ENCODE measurements at regions not wholly inside any gene's neighbourhood (a gene's known extent, or its start where the extent isn't known, plus 50 kb on each side); places are given as distances from the start of the nearest gene placed in this dataset.

DNA sequence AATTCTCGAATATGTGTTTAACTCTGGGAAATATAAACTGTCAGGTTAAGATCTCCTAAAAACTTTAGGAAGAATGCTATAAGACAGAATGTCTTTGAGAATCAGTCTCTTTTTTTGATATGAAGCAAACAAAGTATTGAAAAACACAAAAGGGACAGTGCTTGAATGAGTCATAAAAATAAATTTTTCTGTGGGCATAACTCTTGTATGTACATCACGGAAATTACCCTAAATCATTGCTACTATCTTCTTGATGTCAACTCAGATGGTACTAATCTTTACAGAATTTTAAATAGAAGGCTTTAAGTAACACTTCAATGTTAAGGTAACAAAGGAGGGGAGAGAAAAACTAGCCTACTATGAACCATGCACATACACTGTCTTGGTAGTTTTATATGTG, 244.0 kb upstream of the AMIGO2 start:
- ChIA-PET POLR2A (no interaction called here), CTCF (interaction anchor here (1.1 kb wide), 1 partner anchor 17 kb away, joined by 3 read pairs; no protein-coding TSS in a partner anchor)
- Mint-ChIP-seq H3K4me3 (no peak overlapping the region), H3K27ac (no peak overlapping the region), H3K9me3 (peaks cover 4% of the 10 kb centered on the region), H3K4me1 (ENCODE audit: low read depth) (peaks cover 23% of the 10 kb centered on the region), H3K27me3 (no peaks in the 10 kb centered on the region), H3K36me3 (no peaks in the 10 kb centered on the region)
- no peak for DNase-seq
- intact Hi-C loops (cut with micrococcal nuclease) = no loop called here

GRCh38 chr12:47321436-47321835, 241.7 kb upstream of the AMIGO2 start:
- H3K27me3 Mint-ChIP-seq = no peaks in the 10 kb centered on the region
- intact Hi-C loops (cut with micrococcal nuclease) = no loop called here
- no peaks in the 10 kb centered on the region for H3K36me3 Mint-ChIP-seq
- peaks cover 27% of the 10 kb centered on the region for H3K4me1 Mint-ChIP-seq (ENCODE audit: low read depth)
- ChIA-PET POLR2A (no interaction called here), CTCF (interaction anchor here (0.9 to 1.3 kb wide), 2 partner anchors 17 to 76 kb away, joined by 3 read pairs; no protein-coding TSS in a partner anchor)
- no peak for DNase-seq
- no peak overlapping the region for H3K27ac Mint-ChIP-seq
- no peaks in the 10 kb centered on the region for H3K9me3 Mint-ChIP-seq
- H3K4me3 Mint-ChIP-seq = no peak overlapping the region

DNA sequence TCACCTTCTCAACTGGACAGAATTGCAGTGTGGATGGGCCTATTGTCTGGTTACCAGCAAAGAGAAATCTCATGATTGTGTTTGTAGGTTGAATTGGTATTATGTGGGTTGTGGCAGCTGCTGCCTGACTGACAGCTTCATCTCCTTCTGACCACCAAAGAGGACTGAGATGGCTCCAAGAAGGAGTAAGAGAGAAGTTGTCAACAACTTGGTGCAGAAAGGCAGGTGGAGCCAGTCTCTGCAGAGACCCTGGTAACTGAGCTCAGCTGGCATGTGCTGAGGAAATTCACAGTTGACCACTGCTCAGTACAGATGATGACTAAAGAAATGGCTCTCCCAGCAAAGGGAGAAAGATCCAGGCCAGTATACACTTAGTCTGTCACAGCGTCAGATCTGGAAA, 240.0 kb upstream of the AMIGO2 start:
- CTCF ChIA-PET = interaction anchor here (0.6 to 1.7 kb wide), 3 partner anchors 14 to 249 kb away, joined by 3 to 6 read pairs (median 6); no protein-coding TSS in a partner anchor
- H3K9me3 Mint-ChIP-seq = no peaks in the 10 kb centered on the region
- DNase-seq = no peak
- H3K27me3 Mint-ChIP-seq = no peaks in the 10 kb centered on the region
- intact Hi-C loops (cut with micrococcal nuclease) = no loop called here
- H3K4me3 Mint-ChIP-seq = no peak overlapping the region
- no peak overlapping the region for H3K27ac Mint-ChIP-seq
- peaks cover 32% of the 10 kb centered on the region for H3K4me1 Mint-ChIP-seq (ENCODE audit: low read depth)
- POLR2A ChIA-PET = interaction anchor here (0.6 kb wide), 1 partner anchor 78 kb away, joined by 3 read pairs; no protein-coding TSS in a partner anchor
- H3K36me3 Mint-ChIP-seq = no peaks in the 10 kb centered on the region

DNA sequence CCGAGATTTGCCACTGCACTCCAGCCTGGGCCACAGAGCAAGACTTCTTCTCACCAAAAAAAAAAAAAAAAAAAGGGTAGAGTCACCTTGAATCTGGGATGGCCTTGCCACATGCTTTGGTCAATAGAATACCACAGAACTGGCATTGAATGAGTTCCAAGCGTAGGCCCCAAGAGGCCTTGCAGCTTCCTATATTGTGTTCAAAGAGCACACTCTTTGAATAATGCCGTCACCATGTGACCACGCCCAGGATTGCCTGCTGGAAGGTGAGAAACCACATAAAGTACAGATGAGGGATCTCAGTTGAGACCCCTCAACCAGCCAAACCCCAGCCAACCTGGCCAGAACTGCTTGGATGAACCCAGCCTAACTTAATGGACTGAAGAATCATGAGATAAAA, 239.2 kb upstream of the AMIGO2 start:
- peaks cover 34% of the 10 kb centered on the region for H3K4me1 Mint-ChIP-seq (ENCODE audit: low read depth)
- CTCF ChIA-PET = interaction anchor here (0.6 to 1.7 kb wide), 3 partner anchors 13 to 248 kb away, joined by 3 to 6 read pairs (median 6); no protein-coding TSS in a partner anchor
- POLR2A ChIA-PET = interaction anchor here (0.6 to 0.7 kb wide), 2 partner anchors 12 to 77 kb away, joined by 3 to 4 read pairs; no protein-coding TSS in a partner anchor
- no peaks in the 10 kb centered on the region for H3K36me3 Mint-ChIP-seq
- DNase-seq = no peak
- H3K9me3 Mint-ChIP-seq = no peaks in the 10 kb centered on the region
- intact Hi-C loops (cut with micrococcal nuclease) = no loop called here
- no peak overlapping the region for H3K27ac Mint-ChIP-seq
- no peak overlapping the region for H3K4me3 Mint-ChIP-seq
- H3K27me3 Mint-ChIP-seq = no peaks in the 10 kb centered on the region

GRCh38 chr12:47317175-47317915, 237.6 kb upstream of the AMIGO2 start:
- Mint-ChIP-seq H3K27ac (no peak overlapping the region), H3K9me3 (no peaks in the 10 kb centered on the region), H3K4me1 (ENCODE audit: low read depth) (peaks cover 27% of the 10 kb centered on the region), H3K4me3 (no peak overlapping the region), H3K36me3 (no peaks in the 10 kb centered on the region), H3K27me3 (no peaks in the 10 kb centered on the region)
- POLR2A ChIA-PET = no interaction called here
- intact Hi-C loops (cut with micrococcal nuclease) = no loop called here
- DNase-seq = no peak
- CTCF ChIA-PET = no interaction called here

DNA sequence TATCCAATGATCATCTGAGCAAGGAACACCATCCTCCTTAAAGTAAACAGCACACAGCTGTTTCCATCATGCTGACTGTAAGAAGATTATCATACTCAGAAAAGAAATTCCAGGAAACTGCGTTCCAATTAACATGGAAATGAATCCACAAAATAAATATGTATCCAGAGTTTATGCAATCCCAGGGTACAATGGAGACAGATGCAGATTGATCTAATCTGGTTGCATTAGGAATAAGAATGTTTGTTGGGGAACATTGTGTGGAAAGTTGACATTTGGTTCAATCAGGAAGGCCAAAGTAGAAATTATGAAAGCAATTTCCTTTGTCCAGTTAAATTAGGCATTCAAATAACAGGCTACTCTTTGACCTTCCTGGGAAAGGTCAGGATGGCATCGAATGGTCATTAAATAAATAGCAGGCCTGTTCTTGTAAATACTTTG, 236.9 kb upstream of the AMIGO2 start:
- CTCF ChIA-PET = no interaction called here
- POLR2A ChIA-PET = no interaction called here
- intact Hi-C loops (cut with micrococcal nuclease) = no loop called here
- Mint-ChIP-seq H3K9me3 (peaks cover 1% of the 10 kb centered on the region), H3K36me3 (no peaks in the 10 kb centered on the region), H3K4me1 (ENCODE audit: low read depth) (peaks cover 29% of the 10 kb centered on the region), H3K4me3 (no peak overlapping the region), H3K27me3 (no peaks in the 10 kb centered on the region), H3K27ac (no peak overlapping the region)
- DNase-seq = no peak

GRCh38 chr12:47314996-47315395, 235.2 kb upstream of the AMIGO2 start:
- no peak overlapping the region for H3K4me3 Mint-ChIP-seq
- peaks cover 4% of the 10 kb centered on the region for H3K36me3 Mint-ChIP-seq
- POLR2A ChIA-PET = no interaction called here
- CTCF ChIA-PET = interaction anchor here (0.9 kb wide), 1 partner anchor 98 kb away, joined by 3 read pairs; no protein-coding TSS in a partner anchor
- no peaks in the 10 kb centered on the region for H3K27me3 Mint-ChIP-seq
- H3K4me1 Mint-ChIP-seq (ENCODE audit: low read depth) = peaks cover 41% of the 10 kb centered on the region
- DNase-seq = no peak
- H3K27ac Mint-ChIP-seq = no peak overlapping the region
- intact Hi-C loops (cut with micrococcal nuclease) = no loop called here
- peaks cover 9% of the 10 kb centered on the region for H3K9me3 Mint-ChIP-seq

GRCh38 chr12:47312808-47313426, 233.2 kb upstream of the AMIGO2 start:
- CTCF ChIA-PET = no interaction called here
- Mint-ChIP-seq H3K9me3 (peaks cover 28% of the 10 kb centered on the region), H3K36me3 (peaks cover 15% of the 10 kb centered on the region), H3K27ac (no peak overlapping the region), H3K4me1 (ENCODE audit: low read depth) (peaks cover 54% of the 10 kb centered on the region), H3K4me3 (no peak overlapping the region), H3K27me3 (no peaks in the 10 kb centered on the region)
- POLR2A ChIA-PET = no interaction called here
- intact Hi-C loops (cut with micrococcal nuclease) = no loop called here
- DNase-seq = no peak

- CTCF ChIA-PET = interaction anchor here (0.8 kb wide), 1 partner anchor 85 kb away, joined by 3 read pairs; no protein-coding TSS in a partner anchor
- POLR2A ChIA-PET = no interaction called here
- intact Hi-C loops (cut with micrococcal nuclease) = no loop called here
- Mint-ChIP-seq H3K4me1 (ENCODE audit: low read depth) (peaks cover 57% of the 10 kb centered on the region), H3K27me3 (no peaks in the 10 kb centered on the region), H3K36me3 (peaks cover 19% of the 10 kb centered on the region), H3K9me3 (peaks cover 31% of the 10 kb centered on the region), H3K27ac (no peak overlapping the region), H3K4me3 (no peak overlapping the region)
- DNase-seq = no peak
Measured at GRCh38 chr12:47312147-47312546, 232.4 kb upstream of the AMIGO2 start.

DNA sequence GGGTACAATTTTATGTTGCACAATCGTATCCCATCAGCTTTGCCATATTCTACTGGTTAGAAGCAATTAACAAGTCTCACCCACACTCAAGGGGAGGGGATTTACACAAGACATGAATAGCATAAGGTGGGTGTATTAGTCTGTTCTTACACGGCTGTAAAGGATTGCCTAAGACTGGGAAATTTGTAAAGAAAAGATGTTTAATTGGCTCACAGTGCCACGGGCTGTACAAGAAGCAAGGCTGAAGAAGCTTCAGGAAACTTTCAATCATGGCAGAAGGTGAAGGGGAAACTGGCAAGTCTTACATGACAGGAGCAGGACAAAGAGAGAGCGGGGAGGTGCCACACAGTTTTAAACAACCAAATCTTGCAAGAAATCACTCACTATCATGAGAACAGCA, 231.8 kb upstream of the AMIGO2 start:
- H3K4me3 Mint-ChIP-seq = no peak overlapping the region
- no peak for DNase-seq
- no peaks in the 10 kb centered on the region for H3K27me3 Mint-ChIP-seq
- peak overlapping the region; percentile 15 for H3K27ac Mint-ChIP-seq
- intact Hi-C loops (cut with micrococcal nuclease) = no loop called here
- H3K9me3 Mint-ChIP-seq = peaks cover 35% of the 10 kb centered on the region
- peaks cover 57% of the 10 kb centered on the region for H3K4me1 Mint-ChIP-seq (ENCODE audit: low read depth)
- POLR2A ChIA-PET = no interaction called here
- CTCF ChIA-PET = interaction anchor here (0.8 kb wide), 1 partner anchor 85 kb away, joined by 3 read pairs; no protein-coding TSS in a partner anchor
- H3K36me3 Mint-ChIP-seq = peaks cover 25% of the 10 kb centered on the region

GRCh38 chr12:47311010-47311409, 231.3 kb upstream of the AMIGO2 start:
- Mint-ChIP-seq H3K27me3 (no peaks in the 10 kb centered on the region), H3K36me3 (peaks cover 28% of the 10 kb centered on the region), H3K9me3 (peaks cover 38% of the 10 kb centered on the region), H3K4me1 (ENCODE audit: low read depth) (peaks cover 59% of the 10 kb centered on the region), H3K4me3 (no peak overlapping the region), H3K27ac (peak overlapping the region; percentile 15)
- POLR2A ChIA-PET = no interaction called here
- no peak for DNase-seq
- CTCF ChIA-PET = no interaction called here
- intact Hi-C loops (cut with micrococcal nuclease) = no loop called here

GRCh38 chr12:47308672-47309071, 228.9 kb upstream of the AMIGO2 start:
- H3K9me3 Mint-ChIP-seq = peaks cover 42% of the 10 kb centered on the region
- ChIA-PET POLR2A (no interaction called here), CTCF (no interaction called here)
- no peak overlapping the region for H3K4me3 Mint-ChIP-seq
- H3K27me3 Mint-ChIP-seq = no peaks in the 10 kb centered on the region
- peak overlapping the region; percentile 70 for H3K27ac Mint-ChIP-seq
- H3K36me3 Mint-ChIP-seq = peaks cover 38% of the 10 kb centered on the region
- peaks cover 66% of the 10 kb centered on the region for H3K4me1 Mint-ChIP-seq (ENCODE audit: low read depth)
- DNase-seq = no peak
- intact Hi-C loops (cut with micrococcal nuclease) = loop anchor here (1.0 kb wide), 2 partner anchors 48 to 273 kb away; no protein-coding TSS in a partner anchor

All from activated CD4-positive, alpha-beta memory T cell treated with anti-CD3 and anti-CD28 coated beads for 36 hours (primary cell).